ENCODE measurements at regions not wholly inside any gene's neighbourhood (a gene's known extent, or its start where the extent isn't known, plus 50 kb on each side); places are given as distances from the start of the nearest gene placed in this dataset.

- H3K4me3 Mint-ChIP-seq, result no peak overlapping the region
- H3K9me3 Mint-ChIP-seq, result no peaks in the 10 kb centered on the region
- no peak for DNase-seq (ENCODE audit: low spot score)
- no peak overlapping the region for H3K27ac Mint-ChIP-seq
- no peaks in the 10 kb centered on the region for H3K27me3 Mint-ChIP-seq (ENCODE audit: low read depth)
- no peaks in the 10 kb centered on the region for H3K36me3 Mint-ChIP-seq (ENCODE audit: low read depth)
- no peaks in the 10 kb centered on the region for H3K4me1 Mint-ChIP-seq (ENCODE audit: low read depth)
Observed at GRCh38 chr6:43910149-43910637, 140.2 kb downstream of the VEGFA start.

GRCh38 chr6:43909474-43910148 is 139.6 kb downstream of the VEGFA start:
- H3K27ac Mint-ChIP-seq, result no peak overlapping the region
- no peaks in the 10 kb centered on the region for H3K36me3 Mint-ChIP-seq (ENCODE audit: low read depth)
- no peak overlapping the region for H3K4me3 Mint-ChIP-seq
- H3K27me3 Mint-ChIP-seq (ENCODE audit: low read depth), result no peaks in the 10 kb centered on the region
- DNase-seq (ENCODE audit: low spot score), result no peak
- no peaks in the 10 kb centered on the region for H3K9me3 Mint-ChIP-seq
- H3K4me1 Mint-ChIP-seq (ENCODE audit: low read depth), result no peaks in the 10 kb centered on the region

GRCh38 chr6:43907789-43908472 is 137.9 kb downstream of the VEGFA start:
- Mint-ChIP-seq H3K4me1 (ENCODE audit: low read depth) (no peaks in the 10 kb centered on the region), H3K36me3 (ENCODE audit: low read depth) (no peaks in the 10 kb centered on the region), H3K9me3 (no peaks in the 10 kb centered on the region), H3K27ac (no peak overlapping the region), H3K27me3 (ENCODE audit: low read depth) (no peaks in the 10 kb centered on the region), H3K4me3 (no peak overlapping the region)
- DNase-seq (ENCODE audit: low spot score), result no peak

GRCh38 chr6:43907312-43907711 is 137.3 kb downstream of the VEGFA start:
- no peaks in the 10 kb centered on the region for H3K27me3 Mint-ChIP-seq (ENCODE audit: low read depth)
- no peak overlapping the region for H3K27ac Mint-ChIP-seq
- H3K9me3 Mint-ChIP-seq, result no peaks in the 10 kb centered on the region
- H3K4me3 Mint-ChIP-seq, result no peak overlapping the region
- no peak for DNase-seq (ENCODE audit: low spot score)
- H3K36me3 Mint-ChIP-seq (ENCODE audit: low read depth), result no peaks in the 10 kb centered on the region
- no peaks in the 10 kb centered on the region for H3K4me1 Mint-ChIP-seq (ENCODE audit: low read depth)

GRCh38 chr6:43904311-43905123 is 134.5 kb downstream of the VEGFA start:
- Mint-ChIP-seq H3K27me3 (ENCODE audit: low read depth) (no peaks in the 10 kb centered on the region), H3K27ac (no peak overlapping the region), H3K9me3 (no peaks in the 10 kb centered on the region), H3K4me3 (no peak overlapping the region), H3K36me3 (ENCODE audit: low read depth) (no peaks in the 10 kb centered on the region), H3K4me1 (ENCODE audit: low read depth) (peaks cover 5% of the 10 kb centered on the region)
- no peak for DNase-seq (ENCODE audit: low spot score)

- Mint-ChIP-seq H3K27ac (no peak overlapping the region), H3K27me3 (ENCODE audit: low read depth) (no peaks in the 10 kb centered on the region)
- DNase-seq (ENCODE audit: low spot score), result no peak
Observed at GRCh38 chr6:43903739-43904290, 133.8 kb downstream of the VEGFA start.

GRCh38 chr6:43901733-43902230 is 131.8 kb downstream of the VEGFA start:
- H3K9me3 Mint-ChIP-seq, result no peaks in the 10 kb centered on the region
- no peaks in the 10 kb centered on the region for H3K36me3 Mint-ChIP-seq (ENCODE audit: low read depth)
- no peak overlapping the region for H3K4me3 Mint-ChIP-seq
- no peaks in the 10 kb centered on the region for H3K27me3 Mint-ChIP-seq (ENCODE audit: low read depth)
- no peak for DNase-seq (ENCODE audit: low spot score)
- no peak overlapping the region for H3K27ac Mint-ChIP-seq
- peaks cover 5% of the 10 kb centered on the region for H3K4me1 Mint-ChIP-seq (ENCODE audit: low read depth)

More at GRCh38 chr6:43903739-43904290, 133.8 kb downstream of the VEGFA start:
- Mint-ChIP-seq H3K9me3 (no peaks in the 10 kb centered on the region), H3K4me3 (no peak overlapping the region), H3K36me3 (ENCODE audit: low read depth) (no peaks in the 10 kb centered on the region), H3K4me1 (ENCODE audit: low read depth) (peaks cover 5% of the 10 kb centered on the region)

- Mint-ChIP-seq H3K4me3 (no peak overlapping the region), H3K27ac (no peak overlapping the region), H3K36me3 (ENCODE audit: low read depth) (no peaks in the 10 kb centered on the region), H3K9me3 (no peaks in the 10 kb centered on the region), H3K4me1 (ENCODE audit: low read depth) (peaks cover 5% of the 10 kb centered on the region), H3K27me3 (ENCODE audit: low read depth) (no peaks in the 10 kb centered on the region)
- DNase-seq (ENCODE audit: low spot score), result no peak
Observed at GRCh38 chr6:43900916-43901732, 131.1 kb downstream of the VEGFA start.

- Mint-ChIP-seq H3K27ac (no peak overlapping the region), H3K27me3 (ENCODE audit: low read depth) (no peaks in the 10 kb centered on the region), H3K4me1 (ENCODE audit: low read depth) (peaks cover 5% of the 10 kb centered on the region), H3K9me3 (no peaks in the 10 kb centered on the region), H3K4me3 (no peak overlapping the region), H3K36me3 (ENCODE audit: low read depth) (no peaks in the 10 kb centered on the region)
- no peak for DNase-seq (ENCODE audit: low spot score)
Observed at GRCh38 chr6:43900560-43900915, 130.5 kb downstream of the VEGFA start.

GRCh38 chr6:43899830-43900229 is 129.8 kb downstream of the VEGFA start:
- H3K4me3 Mint-ChIP-seq, result no peak overlapping the region
- peaks cover 5% of the 10 kb centered on the region for H3K4me1 Mint-ChIP-seq (ENCODE audit: low read depth)
- H3K27me3 Mint-ChIP-seq (ENCODE audit: low read depth), result no peaks in the 10 kb centered on the region
- no peak overlapping the region for H3K27ac Mint-ChIP-seq
- DNase-seq (ENCODE audit: low spot score), result no peak
- no peaks in the 10 kb centered on the region for H3K9me3 Mint-ChIP-seq
- no peaks in the 10 kb centered on the region for H3K36me3 Mint-ChIP-seq (ENCODE audit: low read depth)

- Mint-ChIP-seq H3K9me3 (no peaks in the 10 kb centered on the region), H3K36me3 (ENCODE audit: low read depth) (no peaks in the 10 kb centered on the region), H3K4me3 (no peak overlapping the region), H3K27me3 (ENCODE audit: low read depth) (no peaks in the 10 kb centered on the region), H3K4me1 (ENCODE audit: low read depth) (peaks cover 5% of the 10 kb centered on the region), H3K27ac (no peak overlapping the region)
- no peak for DNase-seq (ENCODE audit: low spot score)
Observed at GRCh38 chr6:43898358-43899131, 128.5 kb downstream of the VEGFA start.

GRCh38 chr6:43897571-43898302 is 127.7 kb downstream of the VEGFA start:
- H3K36me3 Mint-ChIP-seq (ENCODE audit: low read depth), result no peaks in the 10 kb centered on the region
- H3K9me3 Mint-ChIP-seq, result no peaks in the 10 kb centered on the region
- no peak overlapping the region for H3K4me3 Mint-ChIP-seq
- H3K27ac Mint-ChIP-seq, result no peak overlapping the region
- DNase-seq (ENCODE audit: low spot score), result no peak
- no peaks in the 10 kb centered on the region for H3K27me3 Mint-ChIP-seq (ENCODE audit: low read depth)
- peaks cover 5% of the 10 kb centered on the region for H3K4me1 Mint-ChIP-seq (ENCODE audit: low read depth)
